HepG2 (cell line): ENCODE measurements at regions not wholly inside any gene's neighbourhood (a gene's known extent, or its start where the extent isn't known, plus 50 kb on each side); places are given as distances from the start of the nearest gene placed in this dataset.
A peak's percentile ranks its signal among the peaks of the same experiment; 100 is the strongest.

Experiments used
- ATAC-seq: fragments of 200-7000 bp; cut with Tn5 transposase; 3 replicates; pipeline ENCODE4 v1.9.1; 2020; ENCODE audit warnings: mild to moderate bottlenecking, moderate library complexity
- BruUV-seq: library from RNA; stranded (reverse); fragments of 400-500 nt; replicated peaks from 2 replicates; lab custom pipeline; 2021; lab: Mats Ljungman, UMichigan
- CTCF ChIA-PET: fragments of 300-600 bp; formaldehyde crosslinking; extraction: SDS; loops from one replicate; lab custom pipeline; 2021; ENCODE audit warnings: low total read pairs, inconsistent platforms, low intra/inter-chr PET ratio; lab: Yijun Ruan, JAX
- POLR2A ChIA-PET: fragments of 350-600 bp; sonication (Branson Sonifier 250); formaldehyde crosslinking; loops from one replicate; lab custom pipeline; 2020; ENCODE audit warnings: antibody characterized with exemption, inconsistent platforms; lab: Yijun Ruan, JAX
- DNase-seq: peaks from one replicate; pipeline ENCODE4 v3.0.0-alpha.2; 2015; ENCODE audit warnings: low spot score
- FAIRE-seq: peaks from 3 replicates; lab custom pipeline; 2011; peaks lifted over from hg19 to GRCh38; lab: Jason Lieb, UNC
- H2AFZ ChIP-seq: one replicate; pipeline ENCODE4 v1.6.1; 2011; ENCODE audit warnings: low read length, inconsistent platforms
- H3K27ac ChIP-seq: fragments of 300-600 bp; 3 replicates; pipeline ENCODE4 v1.8.0; 2011; ENCODE audit warnings: mixed run types, mild to moderate bottlenecking, mixed read lengths, low read length, inconsistent platforms; ENCODE audit not compliant: insufficient read depth; ENCODE audit errors: extremely low read length
- H3K27me3 ChIP-seq, 2 experiments: fragments of 200-600 bp in 1 of 2; 2 replicates in 1 of 2; 3 replicates in 1 of 2; pipeline versions ENCODE4 v1.6.0 to v1.8.0; 2011; ENCODE audit warnings: low read length in 2 of 2, mild to moderate bottlenecking in 2 of 2, moderate library complexity in 2 of 2, inconsistent platforms in 1 of 2; ENCODE audit not compliant: insufficient read depth in 2 of 2, control insufficient read depth in 1 of 2
- H3K36me3 ChIP-seq, 2 experiments: fragments of 200-600 bp in 1 of 2; replicated peaks in 1 of 2; 2 replicates in 1 of 2; 3 replicates in 1 of 2; pipeline versions ENCODE4 v1.5.1 to v1.8.0; 2011; ENCODE audit warnings: low read length in 2 of 2, inconsistent platforms in 1 of 2; ENCODE audit not compliant: insufficient read depth in 2 of 2, control insufficient read depth in 1 of 2
- H3K4me1 ChIP-seq: 2 replicates; pipeline ENCODE4 v1.5.1; 2012; ENCODE audit warnings: low read length, inconsistent platforms; ENCODE audit not compliant: insufficient read depth
- H3K4me2 ChIP-seq: 2 replicates; pipeline ENCODE4 v1.6.0; 2011; ENCODE audit warnings: low read depth, low read length, inconsistent platforms
- H3K4me3 ChIP-seq, 3 experiments: fragments of 200-600 bp in 1 of 3; sonication (generic), shearing (Covaris generic) in 1 of 3; replicated peaks in 1 of 3; 2 replicates each; pipeline ENCODE4 v1.5.1; 2011 to 2016; ENCODE audit warnings: low read length in 3 of 3, inconsistent platforms in 2 of 3, low read depth in 2 of 3, mild to moderate bottlenecking in 2 of 3, control low read depth in 1 of 3, mixed read lengths in 1 of 3; ENCODE audit not compliant: insufficient read depth in 1 of 3
- H3K79me2 ChIP-seq: one replicate; pipeline ENCODE4 v1.6.1; 2011; ENCODE audit warnings: low read length, inconsistent platforms; ENCODE audit not compliant: insufficient read depth
- H3K9ac ChIP-seq: 2 replicates; pipeline ENCODE4 v1.6.0; 2011; ENCODE audit warnings: mild to moderate bottlenecking, low read depth, low read length, inconsistent platforms; ENCODE audit not compliant: insufficient read depth
- H3K9me3 ChIP-seq: 2 replicates; pipeline ENCODE4 v1.5.1; 2012; ENCODE audit warnings: mild to moderate bottlenecking, low read length
- H4K20me1 ChIP-seq: 2 replicates; pipeline ENCODE4 v1.6.0; 2011; ENCODE audit warnings: inconsistent platforms, mild to moderate bottlenecking, low read length, moderate library complexity; ENCODE audit not compliant: insufficient read depth
- ATF7 ChIP-seq, 2 experiments: fragments of 450-650 bp in 1 of 2; sonication (generic) in 1 of 2; formaldehyde crosslinking in 1 of 2; IDR thresholded peaks; 2 replicates each; pipeline versions ENCODE4 v1.4.0 to v1.6.1; 2016 to 2020; ENCODE audit warnings: antibody characterized with exemption in 1 of 2, mild to moderate bottlenecking in 1 of 2, missing genetic modification reagents in 1 of 2
- CREB1 ChIP-seq, 2 experiments: fragments of 450-650 bp in 1 of 2; IDR thresholded peaks; 2 replicates each; pipeline ENCODE4 v1.6.1; 2016 to 2017; ENCODE audit warnings: control low read depth in 1 of 2, mild to moderate bottlenecking in 1 of 2, missing compliant biosample characterization in 1 of 2, missing genetic modification characterization in 1 of 2
- DR1 ChIP-seq: sonication (generic); formaldehyde crosslinking; IDR thresholded peaks from 2 replicates; pipeline ENCODE4 v1.8.0; 2021; ENCODE audit warnings: mild to moderate bottlenecking, missing genetic modification reagents, inconsistent platforms
- NFE2L2 ChIP-seq: fragments of 150-350 bp; IDR thresholded peaks from 2 replicates; pipeline ENCODE4 v1.6.1; 2014; ENCODE audit warnings: low read length
- PRDM10 ChIP-seq: sonication (generic); formaldehyde crosslinking; IDR thresholded peaks from 2 replicates; pipeline ENCODE4 v1.4.0; 2020; ENCODE audit warnings: low read depth, missing genetic modification reagents
- SKI ChIP-seq: fragments of 450-650 bp; IDR thresholded peaks from one replicate; pipeline ENCODE4 v1.6.1; 2018; ENCODE audit warnings: mild to moderate bottlenecking; ENCODE audit not compliant: partially characterized antibody
- ZBTB46 ChIP-seq: sonication (generic); formaldehyde crosslinking; IDR thresholded peaks from 2 replicates; pipeline ENCODE4 v1.4.0; 2020; ENCODE audit warnings: mild to moderate bottlenecking, missing genetic modification reagents, borderline replicate concordance
- ZFAT ChIP-seq: sonication (generic); formaldehyde crosslinking; conservative IDR thresholded peaks from 2 replicates; pipeline ENCODE4 v1.8.1; 2023; ENCODE audit warnings: missing genetic modification reagents, inconsistent platforms
- ZNF275 ChIP-seq: sonication (generic); formaldehyde crosslinking; IDR thresholded peaks from 2 replicates; pipeline ENCODE4 v1.8.0; 2022; ENCODE audit warnings: missing genetic modification reagents, mild to moderate bottlenecking, inconsistent platforms, borderline replicate concordance
- ZNF432 ChIP-seq: sonication (generic); formaldehyde crosslinking; IDR thresholded peaks from 2 replicates; pipeline ENCODE4 v1.5.0; 2020; ENCODE audit warnings: missing genetic modification reagents, mild to moderate bottlenecking, borderline replicate concordance
- ZNF614 ChIP-seq: IDR thresholded peaks from 2 replicates; pipeline ENCODE4 v1.6.1; 2018; ENCODE audit warnings: missing biosample characterization, missing genetic modification reagents, inconsistent platforms, borderline replicate concordance
- WGBS: methylation state at CpG from one replicate; pipeline ENCODE4 v1.1.6; 2017; ENCODE audit warnings: low lambda C conversion rate; 5-methylcytosine and 5-hydroxymethylcytosine counted together
- in situ Hi-C: cut with HindIII; loops from 2 replicates; pipeline ENCODE4 v1.10.0; 2017; ENCODE audit warnings: low pct_unique_long_range_greater_than_20kb; ENCODE audit not compliant: extremely low pct_ligation_motif_present
- intact Hi-C: fragments of 100-400 bp; cut with micrococcal nuclease; formaldehyde crosslinking; loops from one replicate; pipeline ENCODE4 v1.10.0; 2022; ENCODE audit not compliant: unreplicated experiment

GRCh38 chr7:26590709-26591108 lies 273.7 kb downstream of the SKAP2 start:
- no peaks in the 10 kb centered on the region for H3K9me3 ChIP-seq
- ChIA-PET POLR2A (no interaction called here), CTCF (no interaction called here)
- no peak for DNase-seq
- in situ Hi-C loops: no loop called here
- BruUV-seq: no TSS peak
- H3K27me3 ChIP-seq: peaks cover 0 to 21% of the 10 kb centered on the region in 2 experiments; a peak in 3 of 5 replicates
- no peak overlapping the region for H3K9ac ChIP-seq
- H3K79me2 ChIP-seq: no peaks in the 10 kb centered on the region
- FAIRE-seq: no peak
- no peak overlapping the region for H3K4me2 ChIP-seq
- H3K36me3 ChIP-seq: no peaks in the 10 kb centered on the region
- no peak overlapping the region for H3K4me3 ChIP-seq
- ATAC-seq: no peak
- intact Hi-C loops: no loop called here
- TF ChIP-seq ZBTB46 (CRISPR knock-in tag) (no peak), CREB1 (IDR thresholded peaks at IDR 0.05) (peak; percentile 96), CREB1 (CRISPR knock-in tag; IDR thresholded peaks at IDR 0.05) (no peak), ATF7 (IDR thresholded peaks at IDR 0.05) (peak; percentile 97), ATF7 (CRISPR knock-in tag; IDR thresholded peaks at IDR 0.05) (no peak)
- 0% methylated on average over 1 of the region's 2 CpGs for WGBS
- no peak overlapping the region for H3K27ac ChIP-seq
- no peaks in the 10 kb centered on the region for H4K20me1 ChIP-seq
- no peak overlapping the region for H2AFZ ChIP-seq
- H3K4me1 ChIP-seq: no peaks in the 10 kb centered on the region

- no peak overlapping the region for H3K27ac ChIP-seq
- no peaks in the 10 kb centered on the region for H3K9me3 ChIP-seq
- ChIA-PET CTCF (no interaction called here), POLR2A (no interaction called here)
- H2AFZ ChIP-seq: no peak overlapping the region
- H3K4me3 ChIP-seq: no peak overlapping the region
- no TSS peak for BruUV-seq
- in situ Hi-C loops (no loop called here), intact Hi-C loops (no loop called here)
- H3K4me1 ChIP-seq: no peaks in the 10 kb centered on the region
- H3K9ac ChIP-seq: no peak overlapping the region
- no peaks in the 10 kb centered on the region for H3K36me3 ChIP-seq
- no peaks in the 10 kb centered on the region for H4K20me1 ChIP-seq
- ATAC-seq (no peak), FAIRE-seq (no peak), DNase-seq (no peak)
- H3K4me2 ChIP-seq: no peak overlapping the region
- peaks cover 0 to 11% of the 10 kb centered on the region in 2 experiments; a peak in 3 of 5 replicates for H3K27me3 ChIP-seq
- H3K79me2 ChIP-seq: no peaks in the 10 kb centered on the region
- no peak for TF ChIP-seq ZNF275 (CRISPR knock-in tag)
- no peak for TF ChIP-seq PRDM10 (CRISPR knock-in tag)
- TF ChIP-seq ZFAT: no peak
- TF ChIP-seq NFE2L2: no peak
- no peak for TF ChIP-seq ZNF432 (CRISPR knock-in tag)
- no peak for TF ChIP-seq SKI
- TF ChIP-seq ZNF614: no peak
- TF ChIP-seq DR1 (CRISPR knock-in tag): no peak
These were observed 272.4 kb downstream of the SKAP2 start for GRCh38 chr7:26592011-26592410.
